NCI-H2227 (cell line): ENCODE measurements at regions not wholly inside any gene's neighbourhood (a gene's known extent, or its start where the extent isn't known, plus 50 kb on each side); places are given as distances from the start of the nearest gene placed in this dataset.

Experiments
- DNase-seq: peaks from one replicate; lab custom pipeline; 2025; ENCODE audit not compliant: unreplicated experiment; lab: John Stamatoyannopoulos, UW

GRCh38 chr7:25828468-25828867 lies 323.5 kb upstream of the NFE2L3 start:
- no peak for DNase-seq

DNA sequence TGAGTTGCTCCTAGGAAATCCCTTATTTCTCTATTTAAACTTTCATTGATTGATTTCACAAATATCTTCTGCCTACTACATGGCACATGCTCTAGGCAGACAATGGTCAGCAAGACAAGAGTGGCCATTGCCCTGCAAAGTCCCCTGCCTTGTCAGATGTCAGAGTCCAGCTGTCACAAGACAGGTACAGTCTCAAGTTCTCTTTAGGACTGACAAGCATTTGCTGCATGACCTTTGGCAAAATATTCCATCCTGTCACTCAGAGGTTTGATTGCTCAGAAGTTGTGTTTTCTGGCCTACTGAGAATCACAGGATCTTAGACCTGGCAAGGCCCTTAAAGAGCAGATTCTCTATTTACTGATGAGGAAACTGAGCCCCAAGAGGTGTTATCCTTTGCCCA lies 322.3 kb upstream of the NFE2L3 start:
- no peak for DNase-seq

GRCh38 chr7:25830215-25830614 lies 321.8 kb upstream of the NFE2L3 start:
- peak; percentile 42 for DNase-seq

DNA sequence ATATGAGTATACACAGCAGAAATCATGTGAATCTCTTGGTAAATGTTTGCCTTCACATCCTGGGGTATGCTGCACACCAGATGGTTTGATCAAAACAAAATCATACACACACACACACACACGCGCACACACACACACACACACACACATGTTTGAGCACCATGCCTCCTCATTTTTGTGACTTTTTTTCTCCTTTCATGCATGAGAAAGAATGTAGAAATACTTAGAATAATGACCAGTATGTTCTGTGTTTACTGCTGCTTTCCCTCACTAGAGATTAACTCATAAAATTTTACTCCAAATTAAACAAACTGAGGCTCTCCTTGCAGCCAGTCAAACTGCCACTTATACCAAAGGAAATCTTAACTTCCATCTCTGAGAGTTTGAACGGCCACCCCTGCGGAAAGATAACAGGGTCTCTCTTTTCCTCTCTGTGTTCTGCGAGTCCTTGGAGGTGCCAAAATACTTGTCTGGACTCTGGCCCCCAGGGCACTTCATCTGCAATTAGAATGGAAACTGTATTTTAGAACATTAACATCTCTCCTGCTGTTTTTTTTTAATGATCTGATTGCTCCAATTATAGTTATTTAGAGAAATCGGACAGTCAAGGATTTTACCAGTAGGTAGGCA lies 320.8 kb upstream of the NFE2L3 start:
- no peak for DNase-seq

- DNase-seq = no peak
Measured at GRCh38 chr7:25831831-25832411, 320.1 kb upstream of the NFE2L3 start.

GRCh38 chr7:25832456-25832855 lies 319.5 kb upstream of the NFE2L3 start:
- DNase-seq = no peak

GRCh38 chr7:25832929-25833328 lies 319.1 kb upstream of the NFE2L3 start:
- no peak for DNase-seq

DNA sequence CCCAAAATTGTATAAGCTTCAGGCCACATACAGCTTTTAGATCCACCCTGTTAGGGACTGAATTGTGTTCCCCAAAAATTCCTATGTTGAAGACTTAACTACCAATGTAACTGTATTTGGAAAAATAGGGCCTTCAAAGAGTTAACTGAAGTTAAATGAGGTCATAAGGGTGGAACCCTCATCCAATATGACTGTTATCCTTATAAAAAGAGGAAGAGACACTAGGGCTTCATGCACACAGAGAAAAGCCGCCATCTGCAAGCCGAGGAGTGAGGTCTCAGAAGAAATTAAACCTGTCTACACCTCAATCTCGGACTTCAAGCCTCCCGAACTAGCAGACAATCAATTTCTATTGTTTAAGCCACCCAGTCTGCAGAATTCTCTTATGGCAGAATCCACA lies 317.9 kb upstream of the NFE2L3 start:
- DNase-seq = no peak

DNA sequence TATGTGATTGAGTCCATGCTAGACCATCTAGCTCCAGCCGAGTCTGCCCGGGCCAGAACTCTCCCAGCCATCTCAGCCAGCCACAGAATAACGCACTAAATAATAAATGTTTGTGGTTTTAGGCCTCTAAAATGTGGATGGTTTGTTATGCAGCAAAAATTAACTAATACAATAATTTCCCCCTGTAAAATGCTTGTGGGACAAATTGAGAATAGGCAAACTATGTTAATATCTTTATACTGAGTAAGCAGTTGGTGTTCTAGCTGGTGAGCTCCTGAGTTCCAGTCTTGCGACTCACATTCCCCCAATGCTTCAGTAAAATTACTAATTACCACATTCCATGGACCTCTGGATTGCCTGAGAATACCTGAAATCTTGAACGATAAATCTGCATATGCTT lies 316.8 kb upstream of the NFE2L3 start:
- no peak for DNase-seq

GRCh38 chr7:25839084-25839769 lies 312.8 kb upstream of the NFE2L3 start:
- DNase-seq = no peak

DNA sequence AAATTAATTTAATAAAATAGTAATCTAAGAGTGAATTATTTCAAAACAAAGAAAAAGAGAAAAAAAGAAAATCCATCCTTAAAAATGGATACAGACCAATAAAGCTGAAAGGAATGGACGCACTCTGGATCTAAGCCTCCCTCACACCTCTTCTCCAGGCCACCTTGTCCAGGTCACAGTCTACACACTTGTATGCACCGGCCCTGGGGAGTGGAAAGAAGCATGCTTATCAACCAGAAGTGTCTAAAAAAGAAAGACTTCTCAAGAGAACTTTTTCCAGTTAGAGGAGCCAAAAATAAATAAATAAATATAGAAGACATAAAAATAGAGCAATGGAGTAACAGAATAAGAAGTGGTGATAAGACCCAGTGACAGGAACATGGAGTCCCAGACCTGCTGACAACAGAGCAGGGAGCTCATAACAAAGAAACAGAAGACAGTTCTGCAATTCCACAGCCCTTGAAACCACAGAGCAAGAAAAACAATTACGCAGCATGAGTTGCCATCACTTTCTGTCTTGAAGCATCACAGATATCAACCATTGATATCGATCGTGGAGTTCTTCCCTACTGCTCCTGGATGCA lies 311.7 kb upstream of the NFE2L3 start:
- DNase-seq = no peak

DNA sequence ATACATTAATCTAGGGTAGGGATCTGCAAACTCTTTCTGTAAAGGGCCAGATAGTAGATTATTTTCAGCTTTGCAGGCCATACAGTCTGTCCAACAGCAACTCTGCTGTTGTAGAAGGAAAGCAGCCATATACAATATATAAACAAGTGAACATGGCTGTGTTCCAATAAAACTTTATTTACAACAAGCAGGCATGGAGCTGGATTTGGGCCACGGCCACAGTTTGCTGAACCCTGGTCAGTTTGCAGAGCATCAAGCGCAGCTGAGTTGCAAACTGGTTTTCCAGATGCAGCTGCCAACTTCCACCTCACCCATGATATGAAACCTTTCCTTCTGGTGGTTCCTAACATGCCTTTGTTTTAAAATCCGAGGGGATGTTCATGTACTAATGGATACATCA lies 310.4 kb upstream of the NFE2L3 start:
- DNase-seq = no peak

DNA sequence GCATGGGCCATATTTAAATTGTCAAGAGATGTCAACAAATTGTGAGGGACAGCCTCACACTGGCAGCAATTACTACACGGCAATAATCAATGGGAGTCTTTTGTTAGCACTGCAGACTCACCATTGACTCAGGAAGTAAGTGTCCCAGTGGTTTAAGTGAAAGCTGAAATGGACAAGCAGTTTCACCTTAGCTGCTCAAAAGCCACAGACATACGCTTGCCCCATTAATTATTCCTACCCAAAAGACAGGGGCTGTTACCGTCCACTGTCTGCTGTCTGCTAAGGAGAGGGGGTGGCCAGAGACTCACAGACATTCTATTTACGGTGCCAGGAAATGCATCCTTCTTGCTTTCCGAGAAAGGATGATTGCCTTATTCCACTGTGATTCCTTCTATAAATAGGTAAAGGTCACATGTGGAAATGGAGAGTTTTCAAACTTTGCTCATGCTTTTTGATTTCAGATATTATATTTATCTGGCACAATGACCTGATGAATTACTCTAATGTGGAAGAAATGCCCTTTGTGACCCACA lies 309.7 kb upstream of the NFE2L3 start:
- DNase-seq = peak; percentile 49

DNA sequence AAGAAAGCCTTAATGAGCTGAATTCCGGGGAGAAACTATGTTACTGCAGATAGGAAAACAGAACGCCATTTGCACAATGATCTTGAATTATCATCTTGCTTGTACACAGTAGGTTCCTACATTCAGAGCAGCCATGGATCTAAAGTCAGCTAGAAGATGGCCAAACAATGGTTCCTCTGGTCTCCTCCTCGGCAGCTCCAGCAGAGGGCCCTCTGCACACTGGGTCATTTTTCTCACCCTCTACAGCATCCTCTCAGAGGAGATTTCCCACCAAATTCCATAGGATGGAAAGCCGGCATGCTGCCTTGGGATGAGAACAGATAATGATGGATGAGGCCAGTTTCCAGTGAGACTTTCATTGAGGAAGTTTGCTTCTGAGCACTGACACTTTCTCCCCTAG lies 308.5 kb upstream of the NFE2L3 start:
- no peak for DNase-seq

DNA sequence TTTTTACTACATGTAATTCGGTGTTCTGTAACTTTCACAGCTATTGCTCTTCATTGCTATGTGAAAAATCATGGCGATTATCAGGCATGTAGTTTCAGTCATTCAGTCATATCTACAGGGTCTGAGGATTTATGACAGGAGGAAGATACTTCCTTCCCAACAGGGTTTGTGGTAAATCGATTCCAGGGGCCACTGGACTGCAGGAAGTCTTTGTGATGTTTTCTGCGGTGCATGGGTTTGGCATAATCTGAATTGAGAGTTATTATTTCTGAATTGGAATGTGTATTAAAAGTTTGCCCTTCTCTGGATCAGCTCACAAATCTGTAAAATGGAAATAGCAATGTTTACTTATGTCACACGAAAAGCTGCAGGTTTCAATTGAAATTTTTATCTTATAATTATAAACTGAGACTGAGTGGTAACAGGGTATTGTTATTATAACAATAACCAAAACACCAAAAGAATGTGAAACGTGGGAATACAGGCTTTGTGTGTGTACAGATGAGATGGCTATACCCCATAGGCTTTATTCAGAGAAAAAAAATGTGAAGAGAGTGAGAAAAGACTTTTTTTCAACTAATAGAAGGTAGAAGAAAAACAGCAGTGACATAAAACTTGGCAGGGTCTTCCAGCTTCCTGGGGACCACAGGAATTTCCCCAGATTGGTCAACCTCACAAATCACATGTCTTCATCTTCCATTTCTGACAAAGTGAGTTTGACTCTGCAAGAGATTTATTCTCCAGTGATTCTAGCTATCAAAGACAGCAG lies 307.7 kb upstream of the NFE2L3 start:
- DNase-seq = no peak

- DNase-seq = peak; percentile 10
Measured at GRCh38 chr7:25845464-25845863, 306.5 kb upstream of the NFE2L3 start.

DNA sequence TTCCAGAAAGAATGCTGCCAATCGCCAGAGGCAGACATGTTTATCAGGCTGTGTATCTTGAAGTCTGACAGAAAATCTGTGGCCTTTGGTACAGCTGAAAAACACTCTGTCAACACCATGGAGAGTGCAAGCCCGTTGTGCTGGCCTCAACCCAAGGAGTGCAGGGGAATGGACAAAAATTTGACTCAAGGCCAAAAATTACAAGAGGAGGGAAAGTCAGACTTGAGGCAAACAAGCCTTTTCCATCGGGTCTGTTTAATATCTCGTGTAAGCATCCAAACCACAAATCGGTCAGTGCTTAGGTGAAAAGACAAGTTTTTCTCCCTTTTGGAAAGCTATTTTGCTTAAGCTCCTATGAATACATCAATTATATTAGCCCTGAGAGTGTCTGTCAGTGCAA lies 305.3 kb upstream of the NFE2L3 start:
- DNase-seq = no peak

DNA sequence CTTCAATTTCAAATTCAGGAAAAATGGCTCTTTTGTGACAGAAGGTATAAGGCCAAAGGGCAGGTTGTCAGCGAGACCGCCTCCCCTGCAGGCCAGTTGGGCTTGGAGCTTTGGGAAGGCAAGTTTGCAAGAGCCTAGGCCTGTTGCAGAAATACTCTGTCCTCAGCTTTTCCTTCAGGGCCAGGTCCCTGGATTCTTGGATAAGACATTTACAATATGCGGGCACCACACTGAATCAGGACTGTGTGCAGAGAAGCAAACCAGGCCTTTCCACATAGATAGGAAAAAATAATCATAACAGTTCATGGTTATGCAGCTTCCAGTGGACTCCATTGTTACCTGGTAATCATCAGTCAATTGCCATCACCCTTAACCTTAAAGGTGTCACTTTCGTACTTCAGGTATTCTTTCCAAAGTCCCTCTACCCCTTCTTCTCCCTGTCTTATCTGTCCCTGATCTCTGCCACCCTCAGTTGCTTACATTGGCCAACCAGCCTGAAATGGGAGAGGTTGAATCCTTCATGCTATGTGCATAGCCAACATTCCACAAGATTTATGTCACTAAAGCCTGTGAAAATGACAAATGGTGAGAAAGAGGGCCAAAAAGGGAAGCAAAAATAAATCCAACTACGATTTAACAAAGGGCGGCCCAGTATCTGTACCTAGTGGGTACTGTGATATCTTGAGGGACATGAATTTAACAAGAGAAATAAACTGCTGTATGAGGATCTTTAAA lies 304.5 kb upstream of the NFE2L3 start:
- DNase-seq = no peak

DNA sequence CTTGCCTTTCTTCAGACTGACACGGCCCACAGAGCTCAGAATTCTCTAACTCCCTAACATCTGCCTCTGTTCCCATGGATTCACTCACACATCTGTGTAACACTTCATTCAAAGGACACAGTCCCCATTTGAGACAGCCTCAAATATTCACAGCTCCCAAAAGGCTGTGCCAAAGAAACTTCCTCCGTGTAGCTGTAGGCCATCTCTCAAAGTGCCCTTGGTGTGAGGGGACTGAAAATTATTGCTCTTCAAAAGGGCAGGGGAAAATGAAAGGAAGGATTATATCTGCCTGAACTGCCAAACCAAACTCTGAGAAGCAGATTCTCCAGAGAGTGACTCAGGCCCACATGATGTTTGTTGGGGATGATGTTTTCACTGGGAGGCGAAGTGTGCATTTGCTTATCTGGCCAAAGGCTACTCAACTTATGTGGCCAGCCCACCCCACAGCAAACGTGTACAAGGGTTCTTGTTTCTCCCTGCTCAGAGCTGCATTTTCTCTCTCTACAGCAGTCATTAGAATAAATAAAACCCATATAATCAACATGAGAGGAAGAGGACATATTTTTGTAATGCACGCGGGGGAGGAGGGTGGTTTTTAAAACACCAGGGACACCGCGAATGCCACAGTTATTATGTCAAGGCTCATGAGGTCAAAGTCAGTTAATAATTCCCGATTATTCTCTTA lies 302.4 kb upstream of the NFE2L3 start:
- no peak for DNase-seq

DNA sequence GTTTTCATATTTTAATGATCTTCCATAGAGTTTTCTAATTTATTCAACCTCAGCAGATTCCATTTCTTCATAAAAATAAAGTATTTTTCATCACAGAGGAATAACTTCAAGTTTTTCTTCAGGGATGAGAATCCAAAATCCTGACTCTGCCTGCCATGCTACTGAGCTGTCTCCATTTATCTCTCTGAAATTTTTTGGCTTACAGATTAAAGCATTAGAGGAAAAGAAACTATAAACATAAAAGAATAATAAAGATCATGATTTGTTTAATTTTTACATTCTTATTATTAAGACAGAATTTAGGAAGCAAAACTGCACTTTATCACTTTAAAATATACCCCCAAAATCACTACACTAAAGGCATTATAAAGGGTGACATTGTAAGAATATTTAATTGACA lies 301.8 kb upstream of the NFE2L3 start:
- DNase-seq = no peak
